H9 (cell line): ENCODE measurements at regions not wholly inside any gene's neighbourhood (a gene's known extent, or its start where the extent isn't known, plus 50 kb on each side); places are given as distances from the start of the nearest gene placed in this dataset.

Experiments used
- DNase-seq: peaks from one replicate; pipeline ENCODE4 v3.0.0-alpha.2; 2017
- H2AFZ ChIP-seq: one replicate; pipeline ENCODE4 v1.6.1; 2013; ENCODE audit warnings: mild to moderate bottlenecking, low read length, control low read depth, moderate library complexity
- H2AK5ac ChIP-seq: 2 replicates; pipeline ENCODE4 v1.6.1; 2013; ENCODE audit warnings: low read length, control low read depth, mixed read lengths; ENCODE audit not compliant: insufficient read length
- H2BK120ac ChIP-seq: one replicate; pipeline ENCODE4 v1.6.1; 2013; ENCODE audit warnings: low read depth, mild to moderate bottlenecking, low read length, control low read depth, inconsistent platforms; ENCODE audit not compliant: poor library complexity, severe bottlenecking
- H2BK12ac ChIP-seq: 2 replicates; pipeline ENCODE4 v1.6.1; 2013; ENCODE audit warnings: low read length, control low read depth, mixed read lengths, low read depth; ENCODE audit not compliant: insufficient read length
- H2BK15ac ChIP-seq: 2 replicates; pipeline ENCODE4 v1.6.1; 2013; ENCODE audit warnings: low read depth, low read length, control low read depth
- H2BK20ac ChIP-seq: one replicate; pipeline ENCODE4 v1.6.1; 2013; ENCODE audit warnings: low read depth, mild to moderate bottlenecking, low read length, control low read depth, inconsistent platforms; ENCODE audit not compliant: poor library complexity, severe bottlenecking
- H2BK5ac ChIP-seq: 2 replicates; pipeline ENCODE4 v1.6.1; 2013; ENCODE audit warnings: low read length, control low read depth, mixed read lengths; ENCODE audit not compliant: insufficient read length
- H3K14ac ChIP-seq: 2 replicates; pipeline ENCODE4 v1.6.1; 2013; ENCODE audit warnings: low read length, control low read depth; ENCODE audit not compliant: insufficient read depth
- H3K18ac ChIP-seq: 2 replicates; pipeline ENCODE4 v1.6.1; 2013; ENCODE audit warnings: low read depth, mild to moderate bottlenecking, mixed read lengths, low read length, control low read depth; ENCODE audit not compliant: insufficient read length
- H3K23ac ChIP-seq: 2 replicates; pipeline ENCODE4 v1.6.1; 2013; ENCODE audit warnings: low read length, control low read depth, mixed read lengths, low read depth; ENCODE audit not compliant: insufficient read length
- H3K23me2 ChIP-seq: 2 replicates; pipeline ENCODE4 v1.6.1; 2013; ENCODE audit warnings: low read depth, mild to moderate bottlenecking, mixed read lengths, low read length, control low read depth; ENCODE audit not compliant: insufficient read length, poor library complexity, severe bottlenecking
- H3K27ac ChIP-seq: 2 replicates; pipeline ENCODE4 v1.5.1; 2013; ENCODE audit warnings: low read length, control low read depth, mixed read lengths, low read depth; ENCODE audit not compliant: insufficient read length
- H3K27me3 ChIP-seq: 2 replicates; pipeline ENCODE4 v1.6.1; 2013; ENCODE audit warnings: low read length, control low read depth, inconsistent platforms; ENCODE audit not compliant: insufficient read depth
- H3K4ac ChIP-seq: 2 replicates; pipeline ENCODE4 v1.6.1; 2013; ENCODE audit warnings: low read depth, mild to moderate bottlenecking, control low read depth, inconsistent platforms, low read length, moderate library complexity
- H3K4me1 ChIP-seq: 2 replicates; pipeline ENCODE4 v1.6.1; 2013; ENCODE audit warnings: low read length, control low read depth, inconsistent platforms; ENCODE audit not compliant: insufficient read depth
- H3K4me2 ChIP-seq: 2 replicates; pipeline ENCODE4 v1.6.1; 2013; ENCODE audit warnings: low read length, control low read depth, mixed read lengths; ENCODE audit not compliant: insufficient read length, insufficient read depth
- H3K56ac ChIP-seq: 2 replicates; pipeline ENCODE4 v1.6.1; 2013; ENCODE audit warnings: low read depth, mild to moderate bottlenecking, mixed read lengths, low read length, control low read depth; ENCODE audit not compliant: insufficient read length
- H3K79me1 ChIP-seq: 2 replicates; pipeline ENCODE4 v1.6.1; 2013; ENCODE audit warnings: low read depth, mild to moderate bottlenecking, moderate library complexity, low read length, control low read depth, inconsistent platforms; ENCODE audit not compliant: insufficient read depth, poor library complexity, severe bottlenecking
- H3K79me2 ChIP-seq: 2 replicates; pipeline ENCODE4 v1.6.1; 2013; ENCODE audit warnings: low read length, control low read depth, inconsistent platforms; ENCODE audit not compliant: insufficient read depth
- H3K9ac ChIP-seq: 2 replicates; pipeline ENCODE4 v1.6.1; 2013; ENCODE audit warnings: low read length, control low read depth, mixed read lengths; ENCODE audit not compliant: insufficient read length; ENCODE audit errors: extremely low read depth
- H3K9me3 ChIP-seq: one replicate; pipeline ENCODE4 v1.6.1; 2013; ENCODE audit warnings: low read depth, low read length, inconsistent platforms; ENCODE audit not compliant: control insufficient read depth
- H3T11ph ChIP-seq: one replicate; pipeline ENCODE4 v1.6.1; 2013; ENCODE audit warnings: mild to moderate bottlenecking, low read length, control low read depth, inconsistent platforms
- H4K20me1 ChIP-seq: one replicate; pipeline ENCODE4 v1.6.1; 2013; ENCODE audit not compliant: control insufficient read depth, insufficient read length, insufficient read depth
- H4K5ac ChIP-seq: 2 replicates; pipeline ENCODE4 v1.6.1; 2013; ENCODE audit warnings: low read depth, mild to moderate bottlenecking, mixed read lengths, low read length, control low read depth; ENCODE audit not compliant: insufficient read length
- H4K8ac ChIP-seq: replicated peaks from 2 replicates; pipeline ENCODE4 v1.6.1; 2013; ENCODE audit warnings: low read length, control low read depth, mixed read lengths, low read depth; ENCODE audit not compliant: insufficient read length
- H4K91ac ChIP-seq: 2 replicates; pipeline ENCODE4 v1.6.1; 2013; ENCODE audit warnings: low read depth, mild to moderate bottlenecking, moderate library complexity, mixed read lengths, low read length, control low read depth; ENCODE audit not compliant: insufficient read length
- H3K27ac Mint-ChIP-seq, 3 experiments: 2 replicates in 2 of 3; 3 replicates in 1 of 3; pipeline ENCODE4 v1.8.0; 2020 to 2021; ENCODE audit warnings: mixed read lengths in 3 of 3, mild to moderate bottlenecking in 1 of 3, moderate library complexity in 1 of 3
- H3K27me3 Mint-ChIP-seq: 2 replicates; pipeline ENCODE4 v1.8.0; 2021; ENCODE audit warnings: low read depth, mild to moderate bottlenecking, moderate library complexity, mixed read lengths
- H3K36me3 Mint-ChIP-seq, 3 experiments: 2 replicates in 2 of 3; 3 replicates in 1 of 3; pipeline ENCODE4 v1.8.0; 2020 to 2021; ENCODE audit warnings: low read depth in 3 of 3, mixed read lengths in 3 of 3; ENCODE audit not compliant: insufficient read depth in 1 of 3
- H3K4me1 Mint-ChIP-seq, 2 experiments: 2 replicates each; pipeline ENCODE4 v1.8.0; 2020; ENCODE audit warnings: mixed read lengths in 2 of 2
- H3K4me3 Mint-ChIP-seq, 2 experiments: 2 replicates in 1 of 2; 3 replicates in 1 of 2; pipeline ENCODE4 v1.8.0; 2020 to 2021; ENCODE audit warnings: mild to moderate bottlenecking in 2 of 2, mixed read lengths in 2 of 2, moderate library complexity in 1 of 2
- H3K9me3 Mint-ChIP-seq, 2 experiments: 2 replicates in 1 of 2; 3 replicates in 1 of 2; pipeline ENCODE4 v1.8.0; 2020; ENCODE audit warnings: mild to moderate bottlenecking in 2 of 2, mixed read lengths in 2 of 2, moderate library complexity in 1 of 2
- CTCF ChIP-seq: fragments of 200-600 bp; sonication (generic); conservative IDR thresholded peaks from 3 replicates; pipeline ENCODE4 v1.8.0; 2021; ENCODE audit warnings: antibody characterized with exemption, mild to moderate bottlenecking
- WGBS: extraction: QIAGEN DNeasy Blood & Tissue Kit; methylation state at CpG from one replicate; pipeline ENCODE4 v1.1.7; 2013; ENCODE audit warnings: missing lambda C conversion rate, low lambda C conversion rate, mixed read lengths; ENCODE audit not compliant: insufficient read length; ENCODE audit errors: extremely low coverage; 5-methylcytosine and 5-hydroxymethylcytosine counted together

GRCh38 chr1:4346131-4346530 lies 308.3 kb upstream of the AJAP1 start:
- Histone ChIP-seq H2BK12ac (no peak overlapping the region), H4K8ac (no peak overlapping the region), H3K9me3 (no peaks in the 10 kb centered on the region), H4K5ac (no peak overlapping the region), H3T11ph (no peak overlapping the region), H3K14ac (no peak overlapping the region), H3K4me1 (no peaks in the 10 kb centered on the region), H3K23me2 (no peaks in the 10 kb centered on the region), H2BK15ac (no peak overlapping the region), H3K27me3 (no peaks in the 10 kb centered on the region), H4K91ac (no peak overlapping the region), H3K18ac (no peak overlapping the region), H2AK5ac (no peak overlapping the region), H3K56ac (no peak overlapping the region), H2BK5ac (no peak overlapping the region), H2AFZ (no peak overlapping the region), H4K20me1 (no peaks in the 10 kb centered on the region), H3K79me2 (no peaks in the 10 kb centered on the region), H3K9ac (no peak overlapping the region), H3K23ac (no peak overlapping the region), H3K4ac (no peak overlapping the region), H3K79me1 (no peaks in the 10 kb centered on the region), H2BK120ac (no peak overlapping the region), H3K27ac (no peak overlapping the region), H3K4me2 (no peak overlapping the region), H2BK20ac (no peak overlapping the region)
- TF ChIP-seq CTCF, result no peak
- Mint-ChIP-seq H3K4me3 (no peak overlapping the region), H3K36me3 (peaks cover 0 to 3% (median 2%) of the 10 kb centered on the region in 3 experiments; a peak in 3 of 7 replicates), H3K9me3 (peaks cover 7 to 11% of the 10 kb centered on the region in 2 experiments; a peak in 4 of 5 replicates), H3K27me3 (peaks cover 4% of the 10 kb centered on the region), H3K27ac (no peak overlapping the region; a peak in 1 of 7 replicates), H3K4me1 (no peaks in the 10 kb centered on the region)
- no peak for DNase-seq
- no CpG with 5 or more reads among the region's 4 CpGs for WGBS
